ENCODE measurements at regions not wholly inside any gene's neighbourhood (a gene's known extent, or its start where the extent isn't known, plus 50 kb on each side); places are given as distances from the start of the nearest gene placed in this dataset.
"Not testable (repeated sequence)": the region's sequence is repeated elsewhere in the genome, so short reads cannot be mapped to it uniquely, and the experiment has no call there.

- DNase-seq: no peak
Measured at GRCh38 chr7:79709574-79710409, 256.3 kb upstream of the MAGI2 start.

DNA sequence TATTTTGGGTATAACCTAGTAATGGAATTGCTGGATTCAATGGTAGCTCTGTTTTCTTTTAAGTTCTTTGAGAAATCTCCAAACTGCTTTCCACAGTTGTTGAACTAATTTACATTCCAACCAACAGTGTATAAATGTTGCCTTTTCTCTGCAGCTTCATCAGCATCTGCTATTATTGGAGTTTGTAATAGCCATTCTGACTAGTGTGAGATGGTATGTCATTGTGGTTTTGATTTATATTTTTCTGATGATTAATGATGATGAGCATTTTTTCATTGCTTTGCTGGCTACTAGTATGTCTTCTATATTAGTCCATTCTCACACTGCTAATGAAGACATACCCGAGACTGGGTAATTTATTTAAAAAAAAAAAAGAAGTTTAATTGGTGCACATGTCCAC lies 248.6 kb upstream of the MAGI2 start:
- DNase-seq: no peak

DNA sequence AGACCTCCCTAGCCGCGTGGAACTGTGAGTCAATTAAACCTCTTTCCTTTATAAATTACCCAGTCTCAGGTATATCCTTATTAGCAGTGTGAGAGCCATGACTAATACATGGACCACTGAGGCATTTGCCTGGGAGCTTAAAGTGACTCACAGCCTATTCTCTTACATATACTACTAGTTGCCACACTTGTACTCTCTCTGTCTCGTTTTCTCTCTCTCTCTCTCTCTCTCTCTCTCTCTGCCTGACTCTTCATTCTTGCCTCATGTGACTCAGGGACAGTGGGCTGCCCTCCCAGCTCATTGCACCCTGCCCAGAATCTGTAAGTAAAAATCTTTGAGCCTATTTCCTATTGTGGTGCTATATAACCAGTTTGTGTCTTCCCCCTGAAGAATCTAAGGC lies 238.5 kb upstream of the MAGI2 start:
- no peak for DNase-seq

DNA sequence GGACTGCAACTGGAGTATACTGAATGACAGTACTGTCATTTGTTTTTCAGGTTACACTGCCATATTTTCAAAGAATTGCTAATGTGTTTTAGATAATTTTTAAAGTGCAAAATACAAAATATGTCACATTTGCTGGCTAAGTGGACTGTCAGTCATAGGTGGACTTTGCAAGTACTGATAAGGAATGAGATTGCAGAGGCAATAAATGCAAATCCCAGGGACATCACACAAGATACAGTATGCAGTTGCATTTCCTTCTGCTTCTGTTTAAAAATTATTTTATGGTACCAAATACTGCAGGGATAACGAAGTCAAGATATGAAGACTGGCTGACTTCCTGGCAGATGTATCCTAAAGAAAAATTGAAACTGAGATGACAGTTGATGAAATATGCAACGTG lies 237.6 kb upstream of the MAGI2 start:
- DNase-seq: no peak

DNA sequence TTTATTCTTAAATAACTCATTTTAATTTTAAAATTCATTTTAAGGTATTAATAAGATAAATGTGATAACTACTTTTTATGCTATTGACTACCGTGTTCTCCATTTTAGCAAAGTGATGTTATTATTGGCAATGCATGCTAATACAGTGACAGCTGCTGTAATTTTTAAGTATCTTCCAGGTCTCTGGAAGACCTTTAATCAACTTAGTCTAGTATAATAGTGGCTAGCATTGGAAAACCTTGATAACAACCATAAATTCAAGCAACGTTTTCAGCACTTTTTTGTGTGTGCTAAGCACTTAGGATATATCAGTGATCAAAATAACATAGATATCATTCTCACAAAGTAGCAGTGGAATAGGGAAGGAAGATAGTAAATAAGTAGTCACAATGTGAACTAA lies 230.9 kb upstream of the MAGI2 start:
- DNase-seq: no peak

- DNase-seq: no peak
Measured at GRCh38 chr7:79683916-79684315, 230.4 kb upstream of the MAGI2 start.

- no peak for DNase-seq
Measured at GRCh38 chr7:79683185-79683890, 229.9 kb upstream of the MAGI2 start.

DNA sequence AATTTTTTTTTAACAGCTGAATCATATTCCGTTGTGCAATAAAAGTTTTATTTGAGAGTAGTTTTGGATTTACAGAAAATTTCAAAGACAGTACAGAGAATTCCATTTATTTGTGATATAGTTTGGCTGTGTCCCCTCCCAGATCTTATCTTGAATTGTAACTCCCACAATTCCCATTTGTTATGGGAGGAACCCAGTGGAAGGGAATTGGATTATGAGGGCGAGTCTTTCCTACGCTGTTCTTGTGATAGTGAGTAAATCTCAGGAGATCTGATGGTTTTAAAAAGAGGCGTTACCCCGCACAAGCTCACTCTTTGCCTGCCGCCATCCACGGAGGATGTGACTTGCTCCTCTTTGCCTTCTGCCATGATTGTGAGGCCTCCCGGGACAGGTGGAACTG lies 228.0 kb upstream of the MAGI2 start:
- no peak for DNase-seq

GRCh38 chr7:79673969-79674368 lies 220.5 kb upstream of the MAGI2 start:
- no peak for DNase-seq

DNA sequence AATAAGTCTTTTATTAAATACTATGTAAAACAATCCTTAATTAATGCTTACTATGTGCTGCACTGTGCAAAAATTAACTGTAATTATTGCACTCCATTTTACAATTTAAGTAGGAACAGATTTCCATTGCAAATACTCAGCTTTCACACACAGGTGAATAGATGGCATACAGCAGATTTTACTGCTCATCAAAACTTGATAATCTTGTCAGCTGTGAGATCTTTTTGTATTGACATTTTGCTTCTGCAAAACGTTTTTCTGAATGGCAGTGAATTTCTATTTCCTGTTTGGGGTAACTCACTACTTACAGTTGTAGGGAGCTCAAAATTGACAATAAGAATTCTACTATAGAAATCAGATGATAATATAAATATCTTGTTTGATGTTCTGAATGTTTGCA lies 220.0 kb upstream of the MAGI2 start:
- DNase-seq: no peak

GRCh38 chr7:79668292-79668691 lies 214.8 kb upstream of the MAGI2 start:
- no peak for DNase-seq

- no peak for DNase-seq
Measured at GRCh38 chr7:79666472-79666871, 213.0 kb upstream of the MAGI2 start.

GRCh38 chr7:79664884-79665676 lies 211.6 kb upstream of the MAGI2 start:
- peak; percentile 1 for DNase-seq

GRCh38 chr7:79658304-79658703 lies 204.8 kb upstream of the MAGI2 start:
- DNase-seq: no peak

- no peak for DNase-seq
Measured at GRCh38 chr7:79653136-79653631, 199.7 kb upstream of the MAGI2 start.

DNA sequence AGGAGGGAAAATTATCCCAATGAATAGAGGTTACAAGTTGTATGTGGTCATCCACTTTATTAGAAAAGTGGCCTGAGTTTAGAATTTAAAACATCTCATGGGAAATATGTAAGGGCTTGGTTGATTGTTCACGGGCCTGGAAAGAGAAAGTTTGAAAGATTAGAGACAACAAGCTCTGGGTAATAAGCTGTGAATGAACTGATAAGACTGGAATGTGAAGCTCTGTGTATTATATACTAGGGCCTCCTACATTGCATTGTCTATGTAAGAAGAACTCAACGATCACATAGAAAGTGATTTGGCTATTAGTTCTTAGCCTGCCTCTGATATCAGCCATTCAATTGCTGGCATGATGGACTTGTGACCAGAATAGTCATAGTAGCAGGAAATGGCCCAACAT lies 199.2 kb upstream of the MAGI2 start:
- DNase-seq: no peak

DNA sequence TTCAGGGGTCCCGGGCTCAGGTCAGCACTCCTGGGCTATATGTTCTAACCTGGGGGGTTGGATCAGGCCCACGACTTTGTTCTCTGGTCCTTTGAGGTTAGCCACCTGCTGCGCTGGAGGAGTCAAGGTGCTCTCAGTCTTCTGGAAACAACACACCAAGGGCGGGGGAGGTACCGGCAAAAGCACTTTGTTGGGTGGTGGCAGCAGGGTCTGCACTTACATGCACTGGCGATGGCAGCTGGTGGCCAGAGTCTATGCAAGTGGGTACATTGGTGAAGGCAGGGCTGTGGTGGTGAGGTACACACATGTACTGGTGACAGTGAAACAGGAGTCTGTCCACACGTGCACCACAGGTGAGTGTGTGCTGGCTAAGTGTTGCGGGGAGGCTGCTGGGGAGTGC lies 194.2 kb upstream of the MAGI2 start:
- DNase-seq: no peak

DNA sequence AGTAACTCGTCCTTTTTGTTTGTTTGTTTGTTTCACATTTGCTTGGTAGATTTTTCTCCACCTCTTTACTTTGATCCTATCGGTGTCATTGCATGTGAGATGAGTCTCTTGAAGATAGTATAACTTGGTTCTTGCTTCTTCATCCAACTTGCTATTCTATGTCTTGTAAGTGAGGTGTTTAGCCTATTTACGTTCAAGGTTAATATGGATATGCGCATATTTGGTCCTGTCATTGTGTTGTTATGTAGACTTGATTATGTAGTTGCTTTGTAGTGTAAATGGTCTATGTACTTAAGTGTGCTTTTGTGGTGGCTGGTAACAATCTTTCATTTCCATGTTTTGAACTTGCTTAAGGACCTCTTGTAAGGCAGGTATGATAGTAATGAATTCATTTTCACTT lies 192.8 kb upstream of the MAGI2 start:
- no peak for DNase-seq

- DNase-seq: no peak
Measured at GRCh38 chr7:79636849-79637248, 183.4 kb upstream of the MAGI2 start.

DNA sequence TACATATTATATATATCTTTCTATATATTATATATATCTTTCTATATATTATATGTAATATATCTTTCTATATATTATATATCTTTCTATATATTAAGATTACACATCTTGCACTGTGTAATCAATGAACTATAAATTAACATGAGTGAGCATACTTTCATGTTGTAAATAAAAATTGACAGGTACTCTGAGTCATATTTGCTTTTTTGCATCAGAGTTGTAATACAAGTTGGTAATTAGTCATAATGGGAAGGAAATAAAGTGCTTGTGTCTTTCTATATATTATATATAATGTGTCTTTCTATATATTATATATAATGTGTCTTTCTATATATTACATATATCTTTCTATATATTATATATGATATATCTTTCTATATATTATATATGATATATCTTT lies 172.5 kb upstream of the MAGI2 start:
- DNase-seq: not testable (repeated sequence)

DNA sequence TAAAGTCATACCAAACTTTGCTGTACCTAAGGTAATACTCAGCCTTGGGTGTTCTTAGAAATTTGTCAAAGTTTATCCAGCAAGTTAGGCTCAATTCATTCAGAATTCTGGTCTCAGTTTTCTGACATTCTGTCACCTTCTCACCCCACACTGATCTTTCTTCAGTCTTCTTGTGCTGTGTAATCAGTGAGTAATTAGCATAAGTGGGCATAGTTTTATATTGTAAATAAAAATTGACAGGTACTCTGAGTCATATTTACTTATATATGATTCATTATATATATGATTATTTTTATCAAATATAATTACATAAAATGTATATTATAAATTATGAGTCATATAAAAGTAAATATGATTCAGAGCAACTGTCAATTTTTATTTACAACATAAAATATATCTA lies 170.9 kb upstream of the MAGI2 start:
- no peak for DNase-seq

GRCh38 chr7:79622781-79623180 lies 169.3 kb upstream of the MAGI2 start:
- no peak for DNase-seq

- no peak for DNase-seq
Measured at GRCh38 chr7:79620291-79620690, 166.8 kb upstream of the MAGI2 start.

DNA sequence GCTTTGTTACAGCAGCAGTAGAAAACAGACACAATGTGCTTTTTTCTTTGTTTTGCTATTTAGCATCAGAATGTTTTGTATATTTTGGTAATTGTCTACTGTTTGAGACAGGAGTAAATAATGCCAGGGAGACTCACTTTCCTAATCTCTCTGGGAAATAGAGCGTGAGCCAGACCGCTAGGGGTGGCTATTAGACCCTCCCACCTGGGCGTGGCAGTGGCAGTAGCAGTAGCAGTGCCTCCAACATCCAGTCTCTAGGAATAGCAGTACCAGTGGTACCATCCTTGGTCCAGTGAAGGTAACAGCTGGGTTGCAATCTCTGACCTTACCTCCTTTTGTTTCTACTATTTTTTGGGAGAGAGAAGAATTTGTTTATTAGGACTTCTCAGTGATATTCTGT lies 165.7 kb upstream of the MAGI2 start:
- no peak for DNase-seq

Data from hematopoietic multipotent progenitor cell treated with erythropoietin and hydrocortisone succinate and interleukin-3 and kit ligand, for 6 days (in vitro differentiated cells).